BJ (cell line): ENCODE measurements at regions not wholly inside any gene's neighbourhood (a gene's known extent, or its start where the extent isn't known, plus 50 kb on each side); places are given as distances from the start of the nearest gene placed in this dataset.

Source experiments
- CTCF ChIA-PET: fragments of 350-600 bp; formaldehyde crosslinking; extraction: SDS; loops from one replicate; lab custom pipeline; 2021; ENCODE audit warnings: antibody characterized with exemption, inconsistent platforms; lab: Yijun Ruan, JAX
- POLR2A ChIA-PET: fragments of 300-600 bp; sonication (Branson Sonifier 250); formaldehyde crosslinking; extraction: SDS; loops from one replicate; lab custom pipeline; 2021; ENCODE audit warnings: antibody characterized with exemption; lab: Charles Lee
- DNase-seq: peaks from one replicate; pipeline ENCODE4 v3.0.0-alpha.2; 2011; ENCODE audit warnings: low read depth
- H3K27me3 ChIP-seq: 2 replicates; pipeline ENCODE4 v1.6.0; 2011; ENCODE audit warnings: low read length; ENCODE audit not compliant: control insufficient read depth, insufficient read depth
- H3K36me3 ChIP-seq: 2 replicates; pipeline ENCODE4 v1.5.1; 2011; ENCODE audit warnings: low read length; ENCODE audit not compliant: control insufficient read depth, insufficient read depth
- H3K4me3 ChIP-seq: 2 replicates; pipeline ENCODE4 v1.5.1; 2011; ENCODE audit warnings: low read depth, mild to moderate bottlenecking, control low read depth, low read length
- TF ChIP-seq, protein P1 (sequence below): IDR thresholded peaks from 2 replicates; pipeline ENCODE4 v1.5.1; 2011; ENCODE audit warnings: low read depth, mild to moderate bottlenecking, control low read depth, inconsistent platforms, low read length, moderate library complexity; ENCODE audit not compliant: insufficient read depth

DNA sequence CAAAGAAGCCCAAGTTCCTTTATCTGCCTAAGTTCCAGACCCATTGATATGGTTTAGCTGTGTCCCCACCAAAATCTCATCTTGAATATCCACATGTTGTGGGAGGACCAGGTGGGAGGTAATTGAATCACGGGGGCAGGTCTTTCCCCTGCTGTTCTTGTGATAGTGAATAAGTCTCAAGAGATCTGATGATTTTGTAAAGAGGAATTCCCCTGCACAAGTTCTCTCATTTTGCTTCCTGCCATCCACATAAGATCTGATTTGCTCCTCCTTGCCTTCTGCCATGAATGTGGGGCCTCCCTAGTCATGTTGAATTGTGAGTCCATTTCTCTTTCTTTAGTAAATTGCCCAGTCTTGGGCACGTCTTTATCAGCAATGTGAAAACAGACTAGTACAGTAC is 860.2 kb downstream of the FSTL5 start:
- Histone ChIP-seq H3K36me3 (no peaks in the 10 kb centered on the region), H3K4me3 (no peak overlapping the region), H3K27me3 (no peaks in the 10 kb centered on the region)
- ChIA-PET CTCF (interaction anchor here (1.2 kb wide), 1 partner anchor 8 kb away, joined by 3 read pairs; no protein-coding TSS in a partner anchor), POLR2A (no interaction called here)
- DNase-seq = no peak
- TF ChIP-seq, protein P1, sequence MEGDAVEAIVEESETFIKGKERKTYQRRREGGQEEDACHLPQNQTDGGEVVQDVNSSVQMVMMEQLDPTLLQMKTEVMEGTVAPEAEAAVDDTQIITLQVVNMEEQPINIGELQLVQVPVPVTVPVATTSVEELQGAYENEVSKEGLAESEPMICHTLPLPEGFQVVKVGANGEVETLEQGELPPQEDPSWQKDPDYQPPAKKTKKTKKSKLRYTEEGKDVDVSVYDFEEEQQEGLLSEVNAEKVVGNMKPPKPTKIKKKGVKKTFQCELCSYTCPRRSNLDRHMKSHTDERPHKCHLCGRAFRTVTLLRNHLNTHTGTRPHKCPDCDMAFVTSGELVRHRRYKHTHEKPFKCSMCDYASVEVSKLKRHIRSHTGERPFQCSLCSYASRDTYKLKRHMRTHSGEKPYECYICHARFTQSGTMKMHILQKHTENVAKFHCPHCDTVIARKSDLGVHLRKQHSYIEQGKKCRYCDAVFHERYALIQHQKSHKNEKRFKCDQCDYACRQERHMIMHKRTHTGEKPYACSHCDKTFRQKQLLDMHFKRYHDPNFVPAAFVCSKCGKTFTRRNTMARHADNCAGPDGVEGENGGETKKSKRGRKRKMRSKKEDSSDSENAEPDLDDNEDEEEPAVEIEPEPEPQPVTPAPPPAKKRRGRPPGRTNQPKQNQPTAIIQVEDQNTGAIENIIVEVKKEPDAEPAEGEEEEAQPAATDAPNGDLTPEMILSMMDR = no peak

DNA sequence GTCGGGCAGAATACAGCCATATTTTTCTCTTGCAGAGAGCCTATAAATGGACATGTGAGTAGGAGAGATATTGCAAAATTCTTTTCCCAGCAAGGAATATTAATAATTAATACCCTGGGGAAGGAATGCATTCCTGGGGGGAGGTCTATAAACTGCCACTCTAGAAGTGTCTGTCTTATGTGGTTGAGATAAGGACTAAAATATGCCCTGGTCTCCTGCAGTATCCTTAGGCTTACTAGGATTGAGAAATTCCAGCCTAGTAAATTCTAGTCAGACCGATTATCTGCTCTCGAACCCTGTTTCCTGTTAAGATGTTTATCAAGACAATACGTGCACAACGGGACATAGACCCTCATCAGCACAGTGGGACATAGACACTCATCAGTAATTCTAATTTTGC is 872.6 kb downstream of the FSTL5 start:
- TF ChIP-seq, protein P1 = no peak
- H3K4me3 ChIP-seq = no peak overlapping the region
- no peaks in the 10 kb centered on the region for H3K36me3 ChIP-seq
- no peak for DNase-seq
- ChIA-PET POLR2A (no interaction called here), CTCF (no interaction called here)
- H3K27me3 ChIP-seq = no peaks in the 10 kb centered on the region

DNA sequence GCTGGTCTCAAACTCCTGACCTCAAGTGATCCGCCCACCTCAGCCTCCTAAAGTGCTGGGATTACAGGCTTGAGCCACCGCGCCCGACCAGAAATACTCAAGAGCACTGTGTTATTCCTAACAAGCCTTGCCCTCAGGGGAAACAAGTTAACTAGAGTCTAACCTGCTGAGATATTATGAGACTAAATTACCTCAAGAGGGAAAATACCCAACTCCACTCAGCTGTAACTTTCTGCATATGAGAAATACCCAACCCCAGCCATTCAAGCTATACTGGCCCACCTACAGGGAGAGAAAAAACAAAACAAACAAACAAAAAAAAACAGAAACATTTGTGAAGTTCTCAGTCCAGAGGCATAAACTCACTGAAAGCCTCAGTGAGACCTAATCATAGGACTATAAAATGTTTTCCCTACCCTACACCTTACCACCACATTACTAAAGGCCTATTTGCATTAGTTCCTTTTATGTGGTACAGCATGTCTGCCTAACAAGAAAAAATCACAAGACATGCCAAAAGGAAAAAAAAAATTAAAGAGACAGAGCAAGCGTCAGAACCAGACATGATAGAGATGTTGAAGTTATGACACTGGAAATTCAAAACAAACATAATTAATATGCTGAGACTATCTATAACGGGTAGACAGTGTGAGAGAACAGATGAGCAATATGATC is 876.0 kb downstream of the FSTL5 start:
- TF ChIP-seq, protein P1 = no peak
- DNase-seq = no peak
- POLR2A ChIA-PET = no interaction called here
- H3K36me3 ChIP-seq = no peaks in the 10 kb centered on the region
- CTCF ChIA-PET = no interaction called here
- no peak overlapping the region for H3K4me3 ChIP-seq
- no peaks in the 10 kb centered on the region for H3K27me3 ChIP-seq

DNA sequence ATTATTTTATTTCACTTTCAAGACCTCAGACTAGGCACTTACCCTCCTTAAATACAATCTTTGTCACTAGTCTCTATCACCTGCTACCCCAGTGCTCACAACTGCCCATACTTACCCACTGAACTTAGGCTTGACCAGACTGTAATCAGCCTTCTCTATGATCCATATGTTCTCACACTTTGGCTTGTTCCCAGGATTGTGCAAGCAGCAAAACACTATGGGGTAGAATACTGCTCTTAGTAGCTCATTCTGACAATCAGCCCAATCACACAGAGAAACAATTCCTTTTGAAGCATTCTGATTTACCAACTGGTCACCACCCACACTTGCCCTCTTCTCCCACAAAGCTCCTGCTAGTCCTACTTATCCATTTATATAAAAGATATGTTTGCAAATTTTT is 878.3 kb downstream of the FSTL5 start:
- ChIA-PET POLR2A (no interaction called here), CTCF (no interaction called here)

DNA sequence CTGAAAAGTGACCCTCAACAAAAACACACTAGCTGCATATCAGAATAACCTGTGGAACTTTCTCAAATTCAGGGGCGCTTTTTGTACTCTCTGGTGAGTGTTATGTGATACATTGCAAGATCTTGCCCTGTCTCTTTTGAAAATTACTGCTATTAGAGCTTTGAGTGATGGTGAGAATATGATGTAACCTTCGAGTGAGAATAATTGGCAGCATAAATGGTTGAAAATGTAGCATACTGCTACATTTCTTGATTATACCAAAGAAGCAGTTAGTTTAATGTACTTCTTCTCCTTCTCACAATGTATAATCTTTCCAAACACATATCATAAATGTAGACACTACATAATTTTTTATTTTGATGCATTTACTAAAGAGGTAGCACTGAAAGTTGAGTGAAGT is 882.9 kb downstream of the FSTL5 start:
- POLR2A ChIA-PET = no interaction called here
- no peaks in the 10 kb centered on the region for H3K27me3 ChIP-seq
- TF ChIP-seq, protein P1 = no peak
- DNase-seq = no peak
- H3K36me3 ChIP-seq = no peaks in the 10 kb centered on the region
- CTCF ChIA-PET = no interaction called here
- no peak overlapping the region for H3K4me3 ChIP-seq

More for the DNA sequence above, 878.3 kb downstream of the FSTL5 start:
- no peak for DNase-seq
- no peak overlapping the region for H3K4me3 ChIP-seq
- H3K36me3 ChIP-seq = no peaks in the 10 kb centered on the region
- H3K27me3 ChIP-seq = no peaks in the 10 kb centered on the region
- TF ChIP-seq, protein P1 = no peak
